ENCODE measurements at regions not wholly inside any gene's neighbourhood (a gene's known extent, or its start where the extent isn't known, plus 50 kb on each side); places are given as distances from the start of the nearest gene placed in this dataset.

DNA sequence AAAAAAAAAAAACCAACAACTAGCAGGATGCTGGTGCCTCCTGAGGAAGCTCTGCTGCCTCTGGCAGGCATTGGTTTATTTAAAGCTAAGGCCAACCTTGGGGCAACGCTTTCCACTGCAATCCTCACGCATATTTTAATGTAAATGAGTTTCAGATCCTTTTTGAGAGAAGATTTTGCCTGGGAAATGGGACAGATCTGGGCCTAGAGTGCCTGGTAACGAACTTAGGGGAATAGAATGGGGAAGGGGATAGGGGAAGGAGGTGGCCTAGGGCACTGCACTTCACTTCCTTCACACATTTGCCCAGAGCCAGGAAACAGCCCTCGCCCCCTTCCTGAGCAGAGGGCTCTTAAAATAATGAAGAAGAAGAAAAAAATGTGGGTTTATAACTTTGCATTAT is 132.7 kb upstream of the TMEM170B start (continued):
- TF ChIP-seq, protein P1, sequence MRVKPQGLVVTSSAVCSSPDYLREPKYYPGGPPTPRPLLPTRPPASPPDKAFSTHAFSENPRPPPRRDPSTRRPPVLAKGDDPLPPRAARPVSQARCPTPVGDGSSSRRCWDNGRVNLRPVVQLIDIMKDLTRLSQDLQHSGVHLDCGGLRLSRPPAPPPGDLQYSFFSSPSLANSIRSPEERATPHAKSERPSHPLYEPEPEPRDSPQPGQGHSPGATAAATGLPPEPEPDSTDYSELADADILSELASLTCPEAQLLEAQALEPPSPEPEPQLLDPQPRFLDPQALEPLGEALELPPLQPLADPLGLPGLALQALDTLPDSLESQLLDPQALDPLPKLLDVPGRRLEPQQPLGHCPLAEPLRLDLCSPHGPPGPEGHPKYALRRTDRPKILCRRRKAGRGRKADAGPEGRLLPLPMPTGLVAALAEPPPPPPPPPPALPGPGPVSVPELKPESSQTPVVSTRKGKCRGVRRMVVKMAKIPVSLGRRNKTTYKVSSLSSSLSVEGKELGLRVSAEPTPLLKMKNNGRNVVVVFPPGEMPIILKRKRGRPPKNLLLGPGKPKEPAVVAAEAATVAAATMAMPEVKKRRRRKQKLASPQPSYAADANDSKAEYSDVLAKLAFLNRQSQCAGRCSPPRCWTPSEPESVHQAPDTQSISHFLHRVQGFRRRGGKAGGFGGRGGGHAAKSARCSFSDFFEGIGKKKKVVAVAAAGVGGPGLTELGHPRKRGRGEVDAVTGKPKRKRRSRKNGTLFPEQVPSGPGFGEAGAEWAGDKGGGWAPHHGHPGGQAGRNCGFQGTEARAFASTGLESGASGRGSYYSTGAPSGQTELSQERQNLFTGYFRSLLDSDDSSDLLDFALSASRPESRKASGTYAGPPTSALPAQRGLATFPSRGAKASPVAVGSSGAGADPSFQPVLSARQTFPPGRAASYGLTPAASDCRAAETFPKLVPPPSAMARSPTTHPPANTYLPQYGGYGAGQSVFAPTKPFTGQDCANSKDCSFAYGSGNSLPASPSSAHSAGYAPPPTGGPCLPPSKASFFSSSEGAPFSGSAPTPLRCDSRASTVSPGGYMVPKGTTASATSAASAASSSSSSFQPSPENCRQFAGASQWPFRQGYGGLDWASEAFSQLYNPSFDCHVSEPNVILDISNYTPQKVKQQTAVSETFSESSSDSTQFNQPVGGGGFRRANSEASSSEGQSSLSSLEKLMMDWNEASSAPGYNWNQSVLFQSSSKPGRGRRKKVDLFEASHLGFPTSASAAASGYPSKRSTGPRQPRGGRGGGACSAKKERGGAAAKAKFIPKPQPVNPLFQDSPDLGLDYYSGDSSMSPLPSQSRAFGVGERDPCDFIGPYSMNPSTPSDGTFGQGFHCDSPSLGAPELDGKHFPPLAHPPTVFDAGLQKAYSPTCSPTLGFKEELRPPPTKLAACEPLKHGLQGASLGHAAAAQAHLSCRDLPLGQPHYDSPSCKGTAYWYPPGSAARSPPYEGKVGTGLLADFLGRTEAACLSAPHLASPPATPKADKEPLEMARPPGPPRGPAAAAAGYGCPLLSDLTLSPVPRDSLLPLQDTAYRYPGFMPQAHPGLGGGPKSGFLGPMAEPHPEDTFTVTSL (CRISPR knock-in tag; IDR thresholded peaks at IDR 0.05; ENCODE audit: borderline replicate concordance) = no peak
- TF ChIP-seq CBX2 (IDR thresholded peaks at IDR 0.05; ENCODE audit: low read depth, low read length) (no peak), CBX2 (CRISPR knock-in tag; IDR thresholded peaks at IDR 0.05; ENCODE audit: low read depth) (no peak), HOXA7 (CRISPR knock-in tag; IDR thresholded peaks at IDR 0.05) (no peak), KDM4B (CRISPR knock-in tag; IDR thresholded peaks at IDR 0.05) (no peak)
- TF ChIP-seq, protein P2, sequence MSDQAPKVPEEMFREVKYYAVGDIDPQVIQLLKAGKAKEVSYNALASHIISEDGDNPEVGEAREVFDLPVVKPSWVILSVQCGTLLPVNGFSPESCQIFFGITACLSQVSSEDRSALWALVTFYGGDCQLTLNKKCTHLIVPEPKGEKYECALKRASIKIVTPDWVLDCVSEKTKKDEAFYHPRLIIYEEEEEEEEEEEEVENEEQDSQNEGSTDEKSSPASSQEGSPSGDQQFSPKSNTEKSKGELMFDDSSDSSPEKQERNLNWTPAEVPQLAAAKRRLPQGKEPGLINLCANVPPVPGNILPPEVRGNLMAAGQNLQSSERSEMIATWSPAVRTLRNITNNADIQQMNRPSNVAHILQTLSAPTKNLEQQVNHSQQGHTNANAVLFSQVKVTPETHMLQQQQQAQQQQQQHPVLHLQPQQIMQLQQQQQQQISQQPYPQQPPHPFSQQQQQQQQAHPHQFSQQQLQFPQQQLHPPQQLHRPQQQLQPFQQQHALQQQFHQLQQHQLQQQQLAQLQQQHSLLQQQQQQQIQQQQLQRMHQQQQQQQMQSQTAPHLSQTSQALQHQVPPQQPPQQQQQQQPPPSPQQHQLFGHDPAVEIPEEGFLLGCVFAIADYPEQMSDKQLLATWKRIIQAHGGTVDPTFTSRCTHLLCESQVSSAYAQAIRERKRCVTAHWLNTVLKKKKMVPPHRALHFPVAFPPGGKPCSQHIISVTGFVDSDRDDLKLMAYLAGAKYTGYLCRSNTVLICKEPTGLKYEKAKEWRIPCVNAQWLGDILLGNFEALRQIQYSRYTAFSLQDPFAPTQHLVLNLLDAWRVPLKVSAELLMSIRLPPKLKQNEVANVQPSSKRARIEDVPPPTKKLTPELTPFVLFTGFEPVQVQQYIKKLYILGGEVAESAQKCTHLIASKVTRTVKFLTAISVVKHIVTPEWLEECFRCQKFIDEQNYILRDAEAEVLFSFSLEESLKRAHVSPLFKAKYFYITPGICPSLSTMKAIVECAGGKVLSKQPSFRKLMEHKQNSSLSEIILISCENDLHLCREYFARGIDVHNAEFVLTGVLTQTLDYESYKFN (CRISPR knock-in tag; conservative IDR thresholded peaks at IDR 0.05) = no peak
- TF ChIP-seq, protein P3, sequence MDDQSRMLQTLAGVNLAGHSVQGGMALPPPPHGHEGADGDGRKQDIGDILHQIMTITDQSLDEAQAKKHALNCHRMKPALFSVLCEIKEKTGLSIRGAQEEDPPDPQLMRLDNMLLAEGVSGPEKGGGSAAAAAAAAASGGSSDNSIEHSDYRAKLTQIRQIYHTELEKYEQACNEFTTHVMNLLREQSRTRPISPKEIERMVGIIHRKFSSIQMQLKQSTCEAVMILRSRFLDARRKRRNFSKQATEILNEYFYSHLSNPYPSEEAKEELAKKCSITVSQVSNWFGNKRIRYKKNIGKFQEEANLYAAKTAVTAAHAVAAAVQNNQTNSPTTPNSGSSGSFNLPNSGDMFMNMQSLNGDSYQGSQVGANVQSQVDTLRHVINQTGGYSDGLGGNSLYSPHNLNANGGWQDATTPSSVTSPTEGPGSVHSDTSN (CRISPR knock-in tag; IDR thresholded peaks at IDR 0.05; ENCODE audit: borderline replicate concordance) = no peak
- TF ChIP-seq, protein P4, sequence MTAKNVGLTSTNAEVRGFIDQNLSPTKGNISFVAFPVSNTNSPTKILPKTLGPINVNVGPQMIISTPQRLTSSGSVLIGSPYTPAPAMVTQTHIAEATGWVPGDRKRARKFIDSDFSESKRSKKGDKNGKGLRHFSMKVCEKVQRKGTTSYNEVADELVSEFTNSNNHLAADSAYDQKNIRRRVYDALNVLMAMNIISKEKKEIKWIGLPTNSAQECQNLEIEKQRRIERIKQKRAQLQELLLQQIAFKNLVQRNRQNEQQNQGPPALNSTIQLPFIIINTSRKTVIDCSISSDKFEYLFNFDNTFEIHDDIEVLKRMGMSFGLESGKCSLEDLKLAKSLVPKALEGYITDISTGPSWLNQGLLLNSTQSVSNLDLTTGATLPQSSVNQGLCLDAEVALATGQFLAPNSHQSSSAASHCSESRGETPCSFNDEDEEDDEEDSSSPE (CRISPR knock-in tag; IDR thresholded peaks at IDR 0.05) = no peak

Measured in HepG2 (cell line).